Stimulated activated naive B cell treated with anti-CD40 and anti-IgM and Interleukin-4, amounts not matched to agents 10 μg/mL and 1 μg/mL and 100 μg/mL, for 72 hours (primary cell): ENCODE measurements at regions not wholly inside any gene's neighbourhood (a gene's known extent, or its start where the extent isn't known, plus 50 kb on each side); places are given as distances from the start of the nearest gene placed in this dataset.

Experiments
- ATAC-seq, 2 donors: fragments of 150-1000 bp; cut with Tn5 transposase; replicated peaks; 2 replicates each; pipeline ENCODE4 v1.10.0; 2021; ENCODE audit warnings: moderate library complexity in 1 of 2
- DNase-seq: peaks from one replicate; pipeline ENCODE4 v3.0.0; 2021
- H3K27ac Mint-ChIP-seq: one replicate; pipeline ENCODE4 v1.8.0; 2022; ENCODE audit warnings: mild to moderate bottlenecking, mixed read lengths
- H3K27me3 Mint-ChIP-seq, 2 donors: one replicate each; pipeline ENCODE4 v1.8.0; 2022; ENCODE audit warnings: mixed read lengths in 2 of 2
- H3K36me3 Mint-ChIP-seq, 2 donors: one replicate each; pipeline ENCODE4 v1.8.0; 2022; ENCODE audit warnings: mixed read lengths in 2 of 2, mild to moderate bottlenecking in 1 of 2
- H3K4me1 Mint-ChIP-seq, 2 donors: one replicate each; pipeline ENCODE4 v1.8.0; 2022; ENCODE audit warnings: mixed read lengths in 2 of 2, mild to moderate bottlenecking in 1 of 2
- H3K4me3 Mint-ChIP-seq, 2 donors: one replicate each; pipeline ENCODE4 v1.8.0; 2022; ENCODE audit warnings: mild to moderate bottlenecking in 2 of 2, mixed read lengths in 2 of 2, moderate library complexity in 1 of 2
- H3K9me3 Mint-ChIP-seq, 2 donors: one replicate each; pipeline ENCODE4 v1.8.0; 2022; ENCODE audit warnings: mixed read lengths in 2 of 2, mild to moderate bottlenecking in 1 of 2

- Mint-ChIP-seq H3K4me1 (no peaks in the 10 kb centered on the region), H3K27me3 (no peaks in the 10 kb centered on the region), H3K27ac (no peak overlapping the region), H3K4me3 (no peak overlapping the region), H3K36me3 (no peaks in the 10 kb centered on the region), H3K9me3 (no peaks in the 10 kb centered on the region)
- ATAC-seq (no peak), DNase-seq (no peak)
These were observed 283.0 kb downstream of the MEIS1 start for GRCh38 chr2:66717973-66718372.

GRCh38 chr2:66721776-66722175 is 286.9 kb downstream of the MEIS1 start:
- Mint-ChIP-seq H3K27me3 (no peaks in the 10 kb centered on the region), H3K4me3 (no peak overlapping the region), H3K36me3 (no peaks in the 10 kb centered on the region), H3K4me1 (no peaks in the 10 kb centered on the region), H3K27ac (no peak overlapping the region), H3K9me3 (no peaks in the 10 kb centered on the region)
- DNase-seq = no peak
- ATAC-seq = no peak

- H3K4me3 Mint-ChIP-seq = no peak overlapping the region
- H3K27ac Mint-ChIP-seq = no peak overlapping the region
- ATAC-seq (no peak), DNase-seq (no peak)
- no peaks in the 10 kb centered on the region for H3K9me3 Mint-ChIP-seq
- H3K27me3 Mint-ChIP-seq = no peaks in the 10 kb centered on the region
- no peaks in the 10 kb centered on the region for H3K4me1 Mint-ChIP-seq
- no peaks in the 10 kb centered on the region for H3K36me3 Mint-ChIP-seq
These were observed 289.3 kb downstream of the MEIS1 start for GRCh38 chr2:66724241-66724640.

GRCh38 chr2:66729416-66730330 is 294.7 kb downstream of the MEIS1 start:
- no peaks in the 10 kb centered on the region for H3K27me3 Mint-ChIP-seq
- H3K4me3 Mint-ChIP-seq = no peak overlapping the region
- no peaks in the 10 kb centered on the region for H3K36me3 Mint-ChIP-seq
- no peak overlapping the region for H3K27ac Mint-ChIP-seq
- H3K9me3 Mint-ChIP-seq = no peaks in the 10 kb centered on the region
- ATAC-seq (no peak), DNase-seq (no peak)
- H3K4me1 Mint-ChIP-seq = no peaks in the 10 kb centered on the region

GRCh38 chr2:66730441-66730840 is 295.5 kb downstream of the MEIS1 start:
- DNase-seq (no peak), ATAC-seq (no peak)
- no peak overlapping the region for H3K27ac Mint-ChIP-seq
- H3K27me3 Mint-ChIP-seq = no peaks in the 10 kb centered on the region
- H3K36me3 Mint-ChIP-seq = no peaks in the 10 kb centered on the region
- no peak overlapping the region for H3K4me3 Mint-ChIP-seq
- no peaks in the 10 kb centered on the region for H3K9me3 Mint-ChIP-seq
- H3K4me1 Mint-ChIP-seq = no peaks in the 10 kb centered on the region

GRCh38 chr2:66733364-66733999 is 298.6 kb downstream of the MEIS1 start:
- no peak for ATAC-seq
- DNase-seq = no peak
- Mint-ChIP-seq H3K4me3 (no peak overlapping the region), H3K36me3 (no peaks in the 10 kb centered on the region), H3K27ac (no peak overlapping the region), H3K4me1 (no peaks in the 10 kb centered on the region), H3K9me3 (peaks cover 0 to 1% of the 10 kb centered on the region in 2 donors), H3K27me3 (no peaks in the 10 kb centered on the region)

GRCh38 chr2:66748939-66749338 is 314.0 kb downstream of the MEIS1 start:
- DNase-seq (no peak), ATAC-seq (peak; percentile 75 to 85)
- no peak overlapping the region for H3K4me3 Mint-ChIP-seq
- peaks cover 0 to 2% of the 10 kb centered on the region in 2 donors for H3K9me3 Mint-ChIP-seq
- no peak overlapping the region for H3K27ac Mint-ChIP-seq
- H3K36me3 Mint-ChIP-seq = no peaks in the 10 kb centered on the region
- H3K4me1 Mint-ChIP-seq = peaks cover 2 to 9% of the 10 kb centered on the region in 2 donors
- no peaks in the 10 kb centered on the region for H3K27me3 Mint-ChIP-seq

- no peaks in the 10 kb centered on the region for H3K36me3 Mint-ChIP-seq
- no peaks in the 10 kb centered on the region for H3K27me3 Mint-ChIP-seq
- H3K4me1 Mint-ChIP-seq = peaks cover 2 to 9% of the 10 kb centered on the region in 2 donors
- peaks cover 0 to 2% of the 10 kb centered on the region in 2 donors for H3K9me3 Mint-ChIP-seq
- H3K4me3 Mint-ChIP-seq = no peak overlapping the region
- ATAC-seq (no peak), DNase-seq (no peak)
- no peak overlapping the region for H3K27ac Mint-ChIP-seq
These were observed 314.6 kb downstream of the MEIS1 start for GRCh38 chr2:66749566-66749965.

GRCh38 chr2:66753257-66753656 is 318.3 kb downstream of the MEIS1 start:
- ATAC-seq = no peak
- DNase-seq = no peak
- no peak overlapping the region for H3K27ac Mint-ChIP-seq
- H3K9me3 Mint-ChIP-seq = peaks cover 0 to 1% of the 10 kb centered on the region in 2 donors
- H3K4me3 Mint-ChIP-seq = no peak overlapping the region
- no peaks in the 10 kb centered on the region for H3K27me3 Mint-ChIP-seq
- H3K4me1 Mint-ChIP-seq = peaks cover 2 to 9% of the 10 kb centered on the region in 2 donors
- H3K36me3 Mint-ChIP-seq = no peaks in the 10 kb centered on the region

- H3K4me3 Mint-ChIP-seq = no peak overlapping the region
- H3K36me3 Mint-ChIP-seq = no peaks in the 10 kb centered on the region
- H3K4me1 Mint-ChIP-seq = peaks cover 2 to 8% of the 10 kb centered on the region in 2 donors
- H3K9me3 Mint-ChIP-seq = peaks cover 0 to 1% of the 10 kb centered on the region in 2 donors
- DNase-seq (no peak), ATAC-seq (no peak)
- H3K27ac Mint-ChIP-seq = no peak overlapping the region
- no peaks in the 10 kb centered on the region for H3K27me3 Mint-ChIP-seq
These were observed 318.7 kb downstream of the MEIS1 start for GRCh38 chr2:66753660-66754059.

GRCh38 chr2:66755974-66756373 is 321.0 kb downstream of the MEIS1 start:
- Mint-ChIP-seq H3K36me3 (no peaks in the 10 kb centered on the region), H3K27me3 (no peaks in the 10 kb centered on the region), H3K9me3 (peaks cover 0 to 1% of the 10 kb centered on the region in 2 donors), H3K4me3 (no peak overlapping the region), H3K27ac (no peak overlapping the region), H3K4me1 (no peaks in the 10 kb centered on the region)
- DNase-seq (no peak), ATAC-seq (no peak)

- no peak overlapping the region for H3K27ac Mint-ChIP-seq
- H3K36me3 Mint-ChIP-seq = no peaks in the 10 kb centered on the region
- no peaks in the 10 kb centered on the region for H3K4me1 Mint-ChIP-seq
- DNase-seq = no peak
- no peaks in the 10 kb centered on the region for H3K27me3 Mint-ChIP-seq
- H3K9me3 Mint-ChIP-seq = no peaks in the 10 kb centered on the region
- ATAC-seq = no peak
- H3K4me3 Mint-ChIP-seq = no peak overlapping the region
These were observed 326.9 kb downstream of the MEIS1 start for GRCh38 chr2:66761826-66762225.

- Mint-ChIP-seq H3K4me1 (no peaks in the 10 kb centered on the region), H3K4me3 (no peak overlapping the region), H3K9me3 (no peaks in the 10 kb centered on the region), H3K27me3 (no peaks in the 10 kb centered on the region), H3K36me3 (no peaks in the 10 kb centered on the region), H3K27ac (no peak overlapping the region)
- DNase-seq (no peak), ATAC-seq (no peak)
These were observed 327.8 kb downstream of the MEIS1 start for GRCh38 chr2:66762761-66763160.

GRCh38 chr2:66766582-66766981 is 331.7 kb downstream of the MEIS1 start:
- Mint-ChIP-seq H3K9me3 (no peaks in the 10 kb centered on the region), H3K27me3 (no peaks in the 10 kb centered on the region), H3K36me3 (no peaks in the 10 kb centered on the region), H3K27ac (no peak overlapping the region), H3K4me1 (no peaks in the 10 kb centered on the region), H3K4me3 (no peak overlapping the region)
- no peak for ATAC-seq
- no peak for DNase-seq

- H3K9me3 Mint-ChIP-seq = no peaks in the 10 kb centered on the region
- no peak overlapping the region for H3K27ac Mint-ChIP-seq
- H3K4me1 Mint-ChIP-seq = no peaks in the 10 kb centered on the region
- no peaks in the 10 kb centered on the region for H3K27me3 Mint-ChIP-seq
- no peaks in the 10 kb centered on the region for H3K36me3 Mint-ChIP-seq
- no peak for ATAC-seq
- DNase-seq = no peak
- H3K4me3 Mint-ChIP-seq = no peak overlapping the region
These were observed 336.5 kb downstream of the MEIS1 start for GRCh38 chr2:66771359-66771976.
